ENCODE measurements at regions not wholly inside any gene's neighbourhood (a gene's known extent, or its start where the extent isn't known, plus 50 kb on each side); places are given as distances from the start of the nearest gene placed in this dataset.
A peak's percentile ranks its signal among the peaks of the same experiment; 100 is the strongest.

GRCh38 chr4:124807421-124807820 is 94.9 kb upstream of the ANKRD50 start:
- H3K27ac ChIP-seq (ENCODE audit: insufficient read depth, low read length), result no peak overlapping the region
- TF ChIP-seq, protein P1, sequence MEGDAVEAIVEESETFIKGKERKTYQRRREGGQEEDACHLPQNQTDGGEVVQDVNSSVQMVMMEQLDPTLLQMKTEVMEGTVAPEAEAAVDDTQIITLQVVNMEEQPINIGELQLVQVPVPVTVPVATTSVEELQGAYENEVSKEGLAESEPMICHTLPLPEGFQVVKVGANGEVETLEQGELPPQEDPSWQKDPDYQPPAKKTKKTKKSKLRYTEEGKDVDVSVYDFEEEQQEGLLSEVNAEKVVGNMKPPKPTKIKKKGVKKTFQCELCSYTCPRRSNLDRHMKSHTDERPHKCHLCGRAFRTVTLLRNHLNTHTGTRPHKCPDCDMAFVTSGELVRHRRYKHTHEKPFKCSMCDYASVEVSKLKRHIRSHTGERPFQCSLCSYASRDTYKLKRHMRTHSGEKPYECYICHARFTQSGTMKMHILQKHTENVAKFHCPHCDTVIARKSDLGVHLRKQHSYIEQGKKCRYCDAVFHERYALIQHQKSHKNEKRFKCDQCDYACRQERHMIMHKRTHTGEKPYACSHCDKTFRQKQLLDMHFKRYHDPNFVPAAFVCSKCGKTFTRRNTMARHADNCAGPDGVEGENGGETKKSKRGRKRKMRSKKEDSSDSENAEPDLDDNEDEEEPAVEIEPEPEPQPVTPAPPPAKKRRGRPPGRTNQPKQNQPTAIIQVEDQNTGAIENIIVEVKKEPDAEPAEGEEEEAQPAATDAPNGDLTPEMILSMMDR (conservative IDR thresholded peaks at IDR 0.05 in 1 of 2, IDR thresholded peaks at IDR 0.05 in 1 of 2; ENCODE audit: low read depth in 1 of 2, low read length in 2 of 2), result no peak
- TF ChIP-seq EZH2 (IDR thresholded peaks at IDR 0.05; ENCODE audit: low read length, missing control alignments), result no peak
- no peak overlapping the region for H3K9ac ChIP-seq (ENCODE audit: insufficient read depth, low read length)
- H3K27me3 ChIP-seq (ENCODE audit: control insufficient read depth, insufficient read depth, low read length), result no peaks in the 10 kb centered on the region
- H3K4me2 ChIP-seq (ENCODE audit: extremely low read depth, insufficient read depth, low read length), result no peak overlapping the region
- no peaks in the 10 kb centered on the region for H3K36me3 ChIP-seq (ENCODE audit: control insufficient read depth, insufficient read depth, low read length)
- H3K79me2 ChIP-seq (ENCODE audit: control insufficient read depth, insufficient read depth, low read length), result no peaks in the 10 kb centered on the region
- no peaks in the 10 kb centered on the region for H3K4me1 ChIP-seq (ENCODE audit: control insufficient read depth, extremely low read depth, insufficient read depth, low read length)
- no peaks in the 10 kb centered on the region for H4K20me1 ChIP-seq (ENCODE audit: control insufficient read depth, extremely low read depth, insufficient read depth, low read length)
- H2AFZ ChIP-seq (ENCODE audit: low read length), result no peak overlapping the region
- no peak overlapping the region for H3K4me3 ChIP-seq (replicated peaks in 1 of 4; ENCODE audit: control extremely low read depth in 1 of 4, insufficient read depth in 1 of 4, low read depth in 3 of 4, low read length in 4 of 4)
- no peak for DNase-seq (ENCODE audit: low read depth in 2 of 2)
- no peaks in the 10 kb centered on the region for H3K9me3 ChIP-seq (ENCODE audit: control insufficient read depth, insufficient read depth, low read depth, low read length)

GRCh38 chr4:124806403-124806802 is 93.9 kb upstream of the ANKRD50 start:
- no peak overlapping the region for H3K27ac ChIP-seq (ENCODE audit: insufficient read depth, low read length)
- H3K36me3 ChIP-seq (ENCODE audit: control insufficient read depth, insufficient read depth, low read length), result no peaks in the 10 kb centered on the region
- no peaks in the 10 kb centered on the region for H3K27me3 ChIP-seq (ENCODE audit: control insufficient read depth, insufficient read depth, low read length)
- H3K4me3 ChIP-seq (replicated peaks in 1 of 4; ENCODE audit: control extremely low read depth in 1 of 4, insufficient read depth in 1 of 4, low read depth in 3 of 4, low read length in 4 of 4), result no peak overlapping the region
- H3K4me1 ChIP-seq (ENCODE audit: control insufficient read depth, extremely low read depth, insufficient read depth, low read length), result no peaks in the 10 kb centered on the region
- no peak overlapping the region for H3K4me2 ChIP-seq (ENCODE audit: extremely low read depth, insufficient read depth, low read length)
- H2AFZ ChIP-seq (ENCODE audit: low read length), result no peak overlapping the region
- peak; percentile 47 to 83 for DNase-seq (ENCODE audit: low read depth in 2 of 2)
- H3K79me2 ChIP-seq (ENCODE audit: control insufficient read depth, insufficient read depth, low read length), result no peaks in the 10 kb centered on the region
- no peaks in the 10 kb centered on the region for H4K20me1 ChIP-seq (ENCODE audit: control insufficient read depth, extremely low read depth, insufficient read depth, low read length)
- no peak for TF ChIP-seq EZH2 (IDR thresholded peaks at IDR 0.05; ENCODE audit: low read length, missing control alignments)
- TF ChIP-seq, protein P1 (conservative IDR thresholded peaks at IDR 0.05 in 1 of 2, IDR thresholded peaks at IDR 0.05 in 1 of 2; ENCODE audit: low read depth in 1 of 2, low read length in 2 of 2), result no peak
- no peak overlapping the region for H3K9ac ChIP-seq (ENCODE audit: insufficient read depth, low read length)
- H3K9me3 ChIP-seq (ENCODE audit: control insufficient read depth, insufficient read depth, low read depth, low read length), result no peaks in the 10 kb centered on the region

DNA sequence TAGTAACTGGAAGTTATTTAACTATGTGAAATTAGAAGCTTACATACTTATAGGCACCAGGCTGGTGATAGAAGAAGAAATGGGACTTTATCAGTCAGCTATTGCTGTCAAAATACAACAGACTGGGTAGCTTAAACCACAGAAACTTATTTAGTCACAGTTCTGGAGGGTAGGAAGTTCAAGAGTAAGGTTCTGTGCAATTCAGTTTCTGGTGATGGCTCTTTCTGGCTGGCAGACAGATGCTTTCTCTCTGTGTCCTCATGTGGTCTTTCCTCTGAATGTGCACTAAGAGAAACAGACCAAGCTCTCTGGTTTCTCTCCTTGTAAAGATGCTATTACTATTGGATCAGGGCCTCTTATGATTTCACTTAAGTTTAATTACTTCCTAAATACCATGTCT is 92.1 kb upstream of the ANKRD50 start:
- no peak for TF ChIP-seq EZH2 (IDR thresholded peaks at IDR 0.05; ENCODE audit: low read length, missing control alignments)
- TF ChIP-seq, protein P1 (conservative IDR thresholded peaks at IDR 0.05 in 1 of 2, IDR thresholded peaks at IDR 0.05 in 1 of 2; ENCODE audit: low read depth in 1 of 2, low read length in 2 of 2), result no peak
- H3K79me2 ChIP-seq (ENCODE audit: control insufficient read depth, insufficient read depth, low read length), result no peaks in the 10 kb centered on the region
- no peak overlapping the region for H2AFZ ChIP-seq (ENCODE audit: low read length)
- H3K4me1 ChIP-seq (ENCODE audit: control insufficient read depth, extremely low read depth, insufficient read depth, low read length), result no peaks in the 10 kb centered on the region
- no peak overlapping the region for H3K27ac ChIP-seq (ENCODE audit: insufficient read depth, low read length)
- H3K4me2 ChIP-seq (ENCODE audit: extremely low read depth, insufficient read depth, low read length), result no peak overlapping the region
- H3K36me3 ChIP-seq (ENCODE audit: control insufficient read depth, insufficient read depth, low read length), result no peaks in the 10 kb centered on the region
- no peaks in the 10 kb centered on the region for H3K27me3 ChIP-seq (ENCODE audit: control insufficient read depth, insufficient read depth, low read length)
- no peaks in the 10 kb centered on the region for H3K9me3 ChIP-seq (ENCODE audit: control insufficient read depth, insufficient read depth, low read depth, low read length)
- peak in 1 of 2 donors; percentile 37 for DNase-seq (ENCODE audit: low read depth in 2 of 2)
- H4K20me1 ChIP-seq (ENCODE audit: control insufficient read depth, extremely low read depth, insufficient read depth, low read length), result no peaks in the 10 kb centered on the region
- no peak overlapping the region for H3K9ac ChIP-seq (ENCODE audit: insufficient read depth, low read length)
- H3K4me3 ChIP-seq (replicated peaks in 1 of 4; ENCODE audit: control extremely low read depth in 1 of 4, insufficient read depth in 1 of 4, low read depth in 3 of 4, low read length in 4 of 4), result no peak overlapping the region

Data from fibroblast of lung (primary cell).